SK-N-SH treated with all-trans-retinoic acid at 6 μM for 48 hours (cell line): ENCODE measurements at regions not wholly inside any gene's neighbourhood (a gene's known extent, or its start where the extent isn't known, plus 50 kb on each side); places are given as distances from the start of the nearest gene placed in this dataset.

Experiments used
- CSDC2 ChIP-seq: fragments of 250-450 bp; sonication (Bioruptor Pico); IDR thresholded peaks from 2 replicates; pipeline ENCODE4 v1.5.0; 2020; ENCODE audit warnings: mild to moderate bottlenecking, moderate library complexity
- OSR1 ChIP-seq: fragments of 250-450 bp; sonication (Bioruptor Pico); IDR thresholded peaks from 2 replicates; pipeline ENCODE4 v1.8.0; 2022; ENCODE audit warnings: moderate library complexity, mild to moderate bottlenecking, inconsistent platforms
- PPARA ChIP-seq: fragments of 250-450 bp; sonication (Bioruptor Pico); IDR thresholded peaks from 2 replicates; pipeline ENCODE4 v1.5.0; 2020; ENCODE audit warnings: mild to moderate bottlenecking, borderline replicate concordance
- RARB ChIP-seq: fragments of 250-450 bp; sonication (Bioruptor Pico); IDR thresholded peaks from 2 replicates; pipeline ENCODE4 v1.8.0; 2021; ENCODE audit warnings: mild to moderate bottlenecking, moderate library complexity
- ZFP3 ChIP-seq: fragments of 250-450 bp; sonication (Bioruptor Pico); IDR thresholded peaks from 2 replicates; pipeline ENCODE4 v1.5.0; 2020; ENCODE audit warnings: mild to moderate bottlenecking, moderate library complexity
- ZFP30 ChIP-seq: fragments of 450-650 bp; formaldehyde crosslinking; IDR thresholded peaks from 2 replicates; pipeline ENCODE4 v1.5.0; 2022; ENCODE audit warnings: mild to moderate bottlenecking, moderate library complexity
- TF ChIP-seq, protein P1 (sequence below): fragments of 250-450 bp; sonication (Bioruptor Pico); IDR thresholded peaks from 2 replicates; pipeline ENCODE4 v1.8.0; 2020; ENCODE audit warnings: mild to moderate bottlenecking, moderate library complexity, borderline replicate concordance

DNA sequence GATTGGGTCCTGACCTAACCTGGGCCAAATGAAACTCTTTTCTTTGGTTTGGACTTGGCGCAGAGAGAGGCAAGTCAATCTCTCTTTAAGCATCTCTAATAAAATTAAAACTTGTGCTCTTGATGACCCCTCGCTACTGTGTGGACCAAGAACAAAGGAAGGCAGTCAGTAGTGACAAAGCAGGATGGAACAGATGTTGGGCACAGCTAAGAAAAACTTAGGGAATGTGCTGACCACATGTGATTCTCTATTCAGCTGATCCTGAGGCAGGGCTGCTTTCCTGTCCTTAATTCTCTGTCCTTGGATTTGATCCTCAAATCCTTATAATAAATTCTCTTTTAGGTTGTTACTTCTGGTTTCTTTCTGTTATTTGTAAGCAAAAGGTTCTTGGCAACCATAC, 259.9 kb downstream of the ZIC1 start:
- no peak for TF ChIP-seq PPARA (CRISPR knock-in tag)
- no peak for TF ChIP-seq OSR1 (CRISPR knock-in tag)
- no peak for TF ChIP-seq ZFP3 (CRISPR knock-in tag)
- no peak for TF ChIP-seq RARB (CRISPR knock-in tag)
- TF ChIP-seq CSDC2 (CRISPR knock-in tag) = no peak
- TF ChIP-seq ZFP30 (CRISPR knock-in tag) = no peak
- TF ChIP-seq, protein P1, sequence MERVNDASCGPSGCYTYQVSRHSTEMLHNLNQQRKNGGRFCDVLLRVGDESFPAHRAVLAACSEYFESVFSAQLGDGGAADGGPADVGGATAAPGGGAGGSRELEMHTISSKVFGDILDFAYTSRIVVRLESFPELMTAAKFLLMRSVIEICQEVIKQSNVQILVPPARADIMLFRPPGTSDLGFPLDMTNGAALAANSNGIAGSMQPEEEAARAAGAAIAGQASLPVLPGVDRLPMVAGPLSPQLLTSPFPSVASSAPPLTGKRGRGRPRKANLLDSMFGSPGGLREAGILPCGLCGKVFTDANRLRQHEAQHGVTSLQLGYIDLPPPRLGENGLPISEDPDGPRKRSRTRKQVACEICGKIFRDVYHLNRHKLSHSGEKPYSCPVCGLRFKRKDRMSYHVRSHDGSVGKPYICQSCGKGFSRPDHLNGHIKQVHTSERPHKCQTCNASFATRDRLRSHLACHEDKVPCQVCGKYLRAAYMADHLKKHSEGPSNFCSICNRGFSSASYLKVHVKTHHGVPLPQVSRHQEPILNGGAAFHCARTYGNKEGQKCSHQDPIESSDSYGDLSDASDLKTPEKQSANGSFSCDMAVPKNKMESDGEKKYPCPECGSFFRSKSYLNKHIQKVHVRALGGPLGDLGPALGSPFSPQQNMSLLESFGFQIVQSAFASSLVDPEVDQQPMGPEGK (CRISPR knock-in tag) = no peak
